OCI-LY7 (cell line): ENCODE measurements at regions not wholly inside any gene's neighbourhood (a gene's known extent, or its start where the extent isn't known, plus 50 kb on each side); places are given as distances from the start of the nearest gene placed in this dataset.

ENCODE experiments used
- EZH2phosphoT487 ChIP-seq: fragments of 200-600 bp; sonication (generic); IDR thresholded peaks from 2 replicates; pipeline ENCODE4 v1.6.1; 2018; ENCODE audit warnings: low read depth, borderline replicate concordance, mild to moderate bottlenecking, mixed run types, antibody characterized with exemption, low read length, moderate library complexity, mixed read lengths
- TF ChIP-seq, protein P1 (sequence below): fragments of 200-600 bp; sonication (generic); conservative IDR thresholded peaks from 2 replicates; pipeline ENCODE4 v1.5.1; 2014; ENCODE audit warnings: mild to moderate bottlenecking, antibody characterized with exemption, low read length, moderate library complexity, mixed read lengths

GRCh38 chr21:16011719-16012118 is 281.9 kb downstream of the USP25 start:
- TF ChIP-seq, protein P1, sequence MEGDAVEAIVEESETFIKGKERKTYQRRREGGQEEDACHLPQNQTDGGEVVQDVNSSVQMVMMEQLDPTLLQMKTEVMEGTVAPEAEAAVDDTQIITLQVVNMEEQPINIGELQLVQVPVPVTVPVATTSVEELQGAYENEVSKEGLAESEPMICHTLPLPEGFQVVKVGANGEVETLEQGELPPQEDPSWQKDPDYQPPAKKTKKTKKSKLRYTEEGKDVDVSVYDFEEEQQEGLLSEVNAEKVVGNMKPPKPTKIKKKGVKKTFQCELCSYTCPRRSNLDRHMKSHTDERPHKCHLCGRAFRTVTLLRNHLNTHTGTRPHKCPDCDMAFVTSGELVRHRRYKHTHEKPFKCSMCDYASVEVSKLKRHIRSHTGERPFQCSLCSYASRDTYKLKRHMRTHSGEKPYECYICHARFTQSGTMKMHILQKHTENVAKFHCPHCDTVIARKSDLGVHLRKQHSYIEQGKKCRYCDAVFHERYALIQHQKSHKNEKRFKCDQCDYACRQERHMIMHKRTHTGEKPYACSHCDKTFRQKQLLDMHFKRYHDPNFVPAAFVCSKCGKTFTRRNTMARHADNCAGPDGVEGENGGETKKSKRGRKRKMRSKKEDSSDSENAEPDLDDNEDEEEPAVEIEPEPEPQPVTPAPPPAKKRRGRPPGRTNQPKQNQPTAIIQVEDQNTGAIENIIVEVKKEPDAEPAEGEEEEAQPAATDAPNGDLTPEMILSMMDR, result no peak
- TF ChIP-seq EZH2phosphoT487, result no peak
